SK-N-MC (cell line): ENCODE measurements at regions not wholly inside any gene's neighbourhood (a gene's known extent, or its start where the extent isn't known, plus 50 kb on each side); places are given as distances from the start of the nearest gene placed in this dataset.

Source experiments
- EZH2 ChIP-seq: fragments of 200-600 bp; sonication (generic); IDR thresholded peaks from one replicate; pipeline ENCODE4 v1.6.1; 2017; ENCODE audit warnings: antibody characterized with exemption
- FOXP2 ChIP-seq: optimal IDR thresholded peaks from 2 replicates; pipeline ENCODE3; 2011; ENCODE audit warnings: mild to moderate bottlenecking, moderate library complexity; ENCODE audit not compliant: insufficient read depth; ENCODE audit errors: extremely low read length, control extremely low read depth
- POLR2AphosphoS5 ChIP-seq: IDR thresholded peaks from 2 replicates; pipeline ENCODE4 v1.6.1; 2012; ENCODE audit warnings: mild to moderate bottlenecking, low read depth, low read length, borderline replicate concordance

- TF ChIP-seq POLR2AphosphoS5 = no peak
- no peak for TF ChIP-seq EZH2
- no peak for TF ChIP-seq FOXP2
These were observed 196.2 kb upstream of the TENT5D start for GRCh38 chrX:80223982-80224579.
